Liver (tissue), 7 donors: ENCODE measurements at regions not wholly inside any gene's neighbourhood (a gene's known extent, or its start where the extent isn't known, plus 50 kb on each side); places are given as distances from the start of the nearest gene placed in this dataset.

Source experiments
- DNase-seq: peaks from one replicate; pipeline ENCODE4 v3.0.0-alpha.2; 2017; ENCODE audit warnings: low spot score
- H3K27ac ChIP-seq, 2 donors: one replicate each; pipeline ENCODE4 v1.7.0; 2013; ENCODE audit warnings: inconsistent platforms in 2 of 2, low read length in 2 of 2, control low read depth in 1 of 2, low read depth in 1 of 2, mild to moderate bottlenecking in 1 of 2
- H3K27me3 ChIP-seq, 4 donors: one replicate each; pipeline versions ENCODE4 v1.6.1 to v1.7.0; 2013; ENCODE audit warnings: low read length in 3 of 4, inconsistent platforms in 1 of 4, mild to moderate bottlenecking in 1 of 4, moderate library complexity in 1 of 4; ENCODE audit not compliant: control insufficient read depth in 4 of 4, insufficient read depth in 4 of 4
- H3K36me3 ChIP-seq, 4 donors: one replicate each; pipeline versions ENCODE4 v1.6.1 to v1.7.0; 2013; ENCODE audit warnings: low read length in 3 of 4, mild to moderate bottlenecking in 3 of 4, low read depth in 1 of 4, moderate library complexity in 1 of 4; ENCODE audit not compliant: control insufficient read depth in 4 of 4, insufficient read depth in 3 of 4
- H3K4me1 ChIP-seq, 4 donors: one replicate each; pipeline versions ENCODE4 v1.6.1 to v1.7.0; 2013; ENCODE audit warnings: low read length in 3 of 4, mild to moderate bottlenecking in 3 of 4, moderate library complexity in 1 of 4; ENCODE audit not compliant: control insufficient read depth in 4 of 4, insufficient read depth in 4 of 4
- H3K4me3 ChIP-seq, 3 donors: one replicate each; pipeline versions ENCODE4 v1.6.1 to v1.7.0; 2013; ENCODE audit warnings: low read length in 3 of 3, control low read depth in 1 of 3, low read depth in 1 of 3, mild to moderate bottlenecking in 1 of 3
- H3K9ac ChIP-seq, 2 donors: one replicate each; pipeline ENCODE4 v1.7.0; 2013; ENCODE audit warnings: low read length in 2 of 2, mild to moderate bottlenecking in 2 of 2, moderate library complexity in 2 of 2, control low read depth in 1 of 2, low read depth in 1 of 2
- H3K9me3 ChIP-seq, 4 donors: one replicate each; pipeline versions ENCODE4 v1.6.1 to v1.7.0; 2013; ENCODE audit warnings: low read length in 3 of 4; ENCODE audit not compliant: control insufficient read depth in 4 of 4
- ATF3 ChIP-seq: IDR thresholded peaks from 2 replicates; pipeline ENCODE4 v1.6.1; 2016; ENCODE audit warnings: antibody characterized with exemption
- EGR1 ChIP-seq, 2 donors: IDR thresholded peaks; 2 replicates each; pipeline ENCODE4 v1.6.1; 2016 to 2018; ENCODE audit warnings: antibody characterized with exemption in 2 of 2, low read depth in 2 of 2
- GABPA ChIP-seq, 2 donors: IDR thresholded peaks in 1 of 2; conservative IDR thresholded peaks in 1 of 2; 2 replicates each; pipeline ENCODE4 v1.6.1; 2016; ENCODE audit warnings: antibody characterized with exemption in 2 of 2, mild to moderate bottlenecking in 1 of 2, moderate library complexity in 1 of 2
- HNF4G ChIP-seq: IDR thresholded peaks from 2 replicates; pipeline ENCODE4 v1.6.1; 2016; ENCODE audit warnings: antibody characterized with exemption
- NR2F2 ChIP-seq: IDR thresholded peaks from 2 replicates; pipeline ENCODE4 v1.6.1; 2016; ENCODE audit warnings: antibody characterized with exemption
- TAF1 ChIP-seq: conservative IDR thresholded peaks from 2 replicates; pipeline ENCODE4 v1.6.1; 2016; ENCODE audit warnings: antibody characterized with exemption, mild to moderate bottlenecking
- ZBTB33 ChIP-seq: IDR thresholded peaks from 2 replicates; pipeline ENCODE4 v1.6.1; 2016; ENCODE audit warnings: antibody characterized with exemption
- WGBS: extraction: QIAGEN DNeasy Blood & Tissue Kit; methylation state at CpG from one replicate; pipeline ENCODE4 v1.1.7; 2013; 5-methylcytosine and 5-hydroxymethylcytosine counted together
- TF ChIP-seq, protein P1 (sequence below): IDR thresholded peaks from 2 replicates; pipeline ENCODE4 v1.6.1; 2016; ENCODE audit warnings: antibody characterized with exemption, mild to moderate bottlenecking
- donor health status: healthy.
- donor health status: healthy.
- donor health status: healthy.
- donor health status: healthy.

GRCh38 chr4:169848018-169848417 is 90.3 kb upstream of the HPF1 start (continued):
- no peak for TF ChIP-seq ZBTB33

DNA sequence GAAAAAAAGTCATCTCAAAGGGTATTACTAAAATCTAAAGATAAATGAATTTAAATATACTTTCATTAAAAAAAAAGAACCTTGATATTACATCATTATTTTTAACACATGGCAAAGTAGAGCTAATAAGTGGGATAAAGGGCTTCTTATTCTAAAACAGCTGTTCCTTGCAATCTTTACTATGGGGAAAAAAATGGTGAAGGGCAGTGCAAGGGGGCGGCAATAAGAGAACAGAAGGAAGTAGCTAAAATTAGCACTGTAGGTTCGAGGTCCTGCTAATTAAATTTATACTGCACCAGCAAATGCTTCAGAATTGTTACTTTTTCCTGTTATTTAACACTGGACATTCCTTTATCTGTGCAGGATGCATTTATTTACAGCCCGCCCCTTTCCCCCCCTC is 89.4 kb upstream of the HPF1 start:
- DNase-seq: no peak
- H3K27me3 ChIP-seq: peaks cover 0 to 4% (median 0%) of the 10 kb centered on the region in 4 donors
- TF ChIP-seq GABPA (IDR thresholded peaks at IDR 0.05 in 1 of 2, conservative IDR thresholded peaks at IDR 0.05 in 1 of 2) (no peak), NR2F2 (no peak), HNF4G (no peak), ATF3 (no peak), ZBTB33 (no peak), EGR1 (IDR thresholded peaks at IDR 0.05; ENCODE audit: low read depth in 2 of 2) (no peak), TAF1 (no peak)
- TF ChIP-seq, protein P1, sequence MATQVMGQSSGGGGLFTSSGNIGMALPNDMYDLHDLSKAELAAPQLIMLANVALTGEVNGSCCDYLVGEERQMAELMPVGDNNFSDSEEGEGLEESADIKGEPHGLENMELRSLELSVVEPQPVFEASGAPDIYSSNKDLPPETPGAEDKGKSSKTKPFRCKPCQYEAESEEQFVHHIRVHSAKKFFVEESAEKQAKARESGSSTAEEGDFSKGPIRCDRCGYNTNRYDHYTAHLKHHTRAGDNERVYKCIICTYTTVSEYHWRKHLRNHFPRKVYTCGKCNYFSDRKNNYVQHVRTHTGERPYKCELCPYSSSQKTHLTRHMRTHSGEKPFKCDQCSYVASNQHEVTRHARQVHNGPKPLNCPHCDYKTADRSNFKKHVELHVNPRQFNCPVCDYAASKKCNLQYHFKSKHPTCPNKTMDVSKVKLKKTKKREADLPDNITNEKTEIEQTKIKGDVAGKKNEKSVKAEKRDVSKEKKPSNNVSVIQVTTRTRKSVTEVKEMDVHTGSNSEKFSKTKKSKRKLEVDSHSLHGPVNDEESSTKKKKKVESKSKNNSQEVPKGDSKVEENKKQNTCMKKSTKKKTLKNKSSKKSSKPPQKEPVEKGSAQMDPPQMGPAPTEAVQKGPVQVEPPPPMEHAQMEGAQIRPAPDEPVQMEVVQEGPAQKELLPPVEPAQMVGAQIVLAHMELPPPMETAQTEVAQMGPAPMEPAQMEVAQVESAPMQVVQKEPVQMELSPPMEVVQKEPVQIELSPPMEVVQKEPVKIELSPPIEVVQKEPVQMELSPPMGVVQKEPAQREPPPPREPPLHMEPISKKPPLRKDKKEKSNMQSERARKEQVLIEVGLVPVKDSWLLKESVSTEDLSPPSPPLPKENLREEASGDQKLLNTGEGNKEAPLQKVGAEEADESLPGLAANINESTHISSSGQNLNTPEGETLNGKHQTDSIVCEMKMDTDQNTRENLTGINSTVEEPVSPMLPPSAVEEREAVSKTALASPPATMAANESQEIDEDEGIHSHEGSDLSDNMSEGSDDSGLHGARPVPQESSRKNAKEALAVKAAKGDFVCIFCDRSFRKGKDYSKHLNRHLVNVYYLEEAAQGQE: no peak
- no peak overlapping the region for H3K27ac ChIP-seq
- H3K9me3 ChIP-seq: no peaks in the 10 kb centered on the region
- no peaks in the 10 kb centered on the region for H3K4me1 ChIP-seq
- H3K9ac ChIP-seq: no peak overlapping the region
- 60% methylated on average over 3 of the region's 3 CpGs for WGBS
- no peak overlapping the region for H3K4me3 ChIP-seq
- H3K36me3 ChIP-seq: no peaks in the 10 kb centered on the region

DNA sequence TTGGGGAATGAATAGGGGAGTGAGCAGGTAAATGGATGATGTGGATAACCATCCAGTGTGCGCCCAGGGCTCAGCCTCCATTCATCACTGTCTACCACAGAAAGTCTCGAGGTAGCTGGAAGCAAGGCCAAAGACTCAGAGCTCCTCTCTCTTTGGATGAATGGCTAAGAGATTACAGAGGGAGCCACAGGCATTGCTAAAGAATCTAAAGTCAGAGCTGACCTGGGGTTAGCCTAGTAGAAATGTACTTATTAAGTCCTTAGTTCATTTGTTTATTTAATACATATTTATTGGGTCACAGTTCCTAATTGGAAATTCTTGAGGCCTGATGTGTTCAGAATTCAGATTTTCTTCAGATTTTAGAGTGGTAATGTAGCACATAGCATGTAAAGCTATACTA is 88.7 kb upstream of the HPF1 start:
- H3K4me1 ChIP-seq: no peaks in the 10 kb centered on the region
- 88% methylated on average over 2 of the region's 2 CpGs for WGBS
- TF ChIP-seq EGR1 (IDR thresholded peaks at IDR 0.05; ENCODE audit: low read depth in 2 of 2): no peak
- TF ChIP-seq ZBTB33: no peak

More for the DNA sequence above, 88.7 kb upstream of the HPF1 start:
- no peaks in the 10 kb centered on the region for H3K9me3 ChIP-seq
- H3K36me3 ChIP-seq: no peaks in the 10 kb centered on the region
- no peak overlapping the region for H3K4me3 ChIP-seq
- peaks cover 0 to 4% (median 0%) of the 10 kb centered on the region in 4 donors for H3K27me3 ChIP-seq
- H3K27ac ChIP-seq: no peak overlapping the region
- DNase-seq: no peak
- no peak overlapping the region for H3K9ac ChIP-seq
